AG04450 (cell line): ENCODE measurements at regions not wholly inside any gene's neighbourhood (a gene's known extent, or its start where the extent isn't known, plus 50 kb on each side); places are given as distances from the start of the nearest gene placed in this dataset.

Source experiments
- CTCF ChIA-PET: fragments of 300-600, 350-600 bp; formaldehyde crosslinking; extraction: SDS; loops from one replicate; lab custom pipeline; 2022; ENCODE audit warnings: antibody characterized with exemption, inconsistent platforms; lab: Charles Lee
- POLR2A ChIA-PET: fragments of 350-600 bp; formaldehyde crosslinking; extraction: SDS; loops from one replicate; lab custom pipeline; 2021; ENCODE audit warnings: antibody characterized with exemption, inconsistent platforms; lab: Yijun Ruan, JAX
- DNase-seq: peaks from one replicate; pipeline ENCODE4 v3.0.0-alpha.2; 2011; ENCODE audit warnings: low read depth, low spot score
- H3K27ac ChIP-seq: one replicate; pipeline ENCODE4 v1.5.1; 2012; ENCODE audit warnings: low read depth, low read length, control low read depth
- H3K27me3 ChIP-seq: one replicate; pipeline ENCODE4 v1.6.0; 2012; ENCODE audit warnings: low read length; ENCODE audit not compliant: control insufficient read depth, insufficient read depth
- H3K4me3 ChIP-seq: 2 replicates; pipeline ENCODE4 v1.5.1; 2011; ENCODE audit warnings: mild to moderate bottlenecking, low read depth, low read length, control low read depth
- H3K9me3 ChIP-seq: 2 replicates; pipeline ENCODE4 v1.5.1; 2012; ENCODE audit warnings: low read length; ENCODE audit not compliant: control insufficient read depth, insufficient read depth
- TF ChIP-seq, protein P1 (sequence below): IDR thresholded peaks from 2 replicates; pipeline ENCODE4 v1.5.1; 2011; ENCODE audit warnings: low read depth, low read length, control low read depth, inconsistent platforms

DNA sequence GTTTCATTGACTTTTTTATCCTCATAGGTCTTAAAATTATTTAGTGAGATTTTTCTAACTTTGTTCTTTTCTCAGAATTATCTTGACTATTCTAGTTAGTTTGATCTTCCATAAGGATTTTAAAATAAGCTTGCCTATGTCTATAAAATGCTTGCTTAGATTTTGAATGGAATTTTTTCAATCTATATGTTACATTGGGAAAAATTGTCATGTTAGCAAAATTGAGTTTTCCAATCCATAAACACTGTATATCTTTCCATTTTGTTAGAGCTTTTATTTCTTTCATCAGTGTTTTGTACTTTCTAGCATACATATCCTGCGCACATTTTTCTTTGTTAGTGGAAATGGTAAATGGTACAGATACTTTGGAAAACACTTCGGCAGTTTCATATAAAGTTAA lies 312.9 kb downstream of the PDHA2 start:
- TF ChIP-seq, protein P1, sequence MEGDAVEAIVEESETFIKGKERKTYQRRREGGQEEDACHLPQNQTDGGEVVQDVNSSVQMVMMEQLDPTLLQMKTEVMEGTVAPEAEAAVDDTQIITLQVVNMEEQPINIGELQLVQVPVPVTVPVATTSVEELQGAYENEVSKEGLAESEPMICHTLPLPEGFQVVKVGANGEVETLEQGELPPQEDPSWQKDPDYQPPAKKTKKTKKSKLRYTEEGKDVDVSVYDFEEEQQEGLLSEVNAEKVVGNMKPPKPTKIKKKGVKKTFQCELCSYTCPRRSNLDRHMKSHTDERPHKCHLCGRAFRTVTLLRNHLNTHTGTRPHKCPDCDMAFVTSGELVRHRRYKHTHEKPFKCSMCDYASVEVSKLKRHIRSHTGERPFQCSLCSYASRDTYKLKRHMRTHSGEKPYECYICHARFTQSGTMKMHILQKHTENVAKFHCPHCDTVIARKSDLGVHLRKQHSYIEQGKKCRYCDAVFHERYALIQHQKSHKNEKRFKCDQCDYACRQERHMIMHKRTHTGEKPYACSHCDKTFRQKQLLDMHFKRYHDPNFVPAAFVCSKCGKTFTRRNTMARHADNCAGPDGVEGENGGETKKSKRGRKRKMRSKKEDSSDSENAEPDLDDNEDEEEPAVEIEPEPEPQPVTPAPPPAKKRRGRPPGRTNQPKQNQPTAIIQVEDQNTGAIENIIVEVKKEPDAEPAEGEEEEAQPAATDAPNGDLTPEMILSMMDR: no peak
- no peak for DNase-seq
- CTCF ChIA-PET: no interaction called here
- H3K27ac ChIP-seq: no peak overlapping the region
- H3K9me3 ChIP-seq: peaks cover 2% of the 10 kb centered on the region; the same call in 1 of the 2 replicates
- no peak overlapping the region for H3K4me3 ChIP-seq
- POLR2A ChIA-PET: no interaction called here
- H3K27me3 ChIP-seq: no peaks in the 10 kb centered on the region

DNA sequence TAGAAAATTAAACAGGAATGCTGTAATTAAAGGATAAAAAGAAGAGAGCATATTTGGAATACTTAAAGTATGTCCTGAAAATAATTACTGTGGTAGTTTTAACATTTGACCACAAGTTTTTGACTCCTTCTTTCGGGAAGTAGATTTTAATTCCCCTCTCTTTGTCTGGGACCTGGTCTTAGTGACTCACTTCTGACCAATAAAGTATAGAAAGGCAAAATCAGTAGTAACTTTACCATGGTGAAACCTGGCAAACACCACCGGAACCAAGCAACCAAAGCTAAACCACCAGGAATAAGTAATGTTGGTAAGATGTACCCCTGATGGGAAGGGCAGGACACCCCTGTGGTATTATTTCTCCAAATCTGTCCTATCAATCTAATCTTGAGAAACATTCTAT lies 314.8 kb downstream of the PDHA2 start:
- no peak overlapping the region for H3K27ac ChIP-seq
- ChIA-PET POLR2A (no interaction called here), CTCF (no interaction called here)
- no peak overlapping the region for H3K4me3 ChIP-seq
- DNase-seq: no peak
- no peaks in the 10 kb centered on the region for H3K27me3 ChIP-seq
- H3K9me3 ChIP-seq: no peaks in the 10 kb centered on the region
- TF ChIP-seq, protein P1: no peak

DNA sequence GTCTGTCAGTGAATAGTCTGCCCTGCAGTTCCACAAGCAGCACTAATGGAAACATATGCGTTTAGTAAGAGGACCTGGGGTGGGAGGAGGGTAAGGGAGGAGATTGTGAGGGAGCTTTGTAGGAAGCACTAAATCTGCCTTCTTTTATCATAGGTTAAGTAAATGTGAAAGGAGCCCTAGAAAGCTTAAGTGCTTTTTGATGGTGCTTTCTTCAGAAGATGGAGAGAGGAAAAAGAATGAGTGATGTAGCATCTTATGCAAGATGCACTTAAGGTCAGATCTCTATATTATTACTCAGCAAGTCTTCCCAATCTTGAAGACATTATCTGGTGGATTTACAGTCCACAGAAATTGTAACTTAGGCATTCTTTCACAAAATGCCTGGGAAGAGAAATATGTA lies 322.7 kb downstream of the PDHA2 start:
- POLR2A ChIA-PET: no interaction called here
- H3K27ac ChIP-seq: no peak overlapping the region
- no peaks in the 10 kb centered on the region for H3K9me3 ChIP-seq
- H3K4me3 ChIP-seq: no peak overlapping the region
- CTCF ChIA-PET: no interaction called here
- no peak for DNase-seq
- no peaks in the 10 kb centered on the region for H3K27me3 ChIP-seq
- TF ChIP-seq, protein P1: no peak

DNA sequence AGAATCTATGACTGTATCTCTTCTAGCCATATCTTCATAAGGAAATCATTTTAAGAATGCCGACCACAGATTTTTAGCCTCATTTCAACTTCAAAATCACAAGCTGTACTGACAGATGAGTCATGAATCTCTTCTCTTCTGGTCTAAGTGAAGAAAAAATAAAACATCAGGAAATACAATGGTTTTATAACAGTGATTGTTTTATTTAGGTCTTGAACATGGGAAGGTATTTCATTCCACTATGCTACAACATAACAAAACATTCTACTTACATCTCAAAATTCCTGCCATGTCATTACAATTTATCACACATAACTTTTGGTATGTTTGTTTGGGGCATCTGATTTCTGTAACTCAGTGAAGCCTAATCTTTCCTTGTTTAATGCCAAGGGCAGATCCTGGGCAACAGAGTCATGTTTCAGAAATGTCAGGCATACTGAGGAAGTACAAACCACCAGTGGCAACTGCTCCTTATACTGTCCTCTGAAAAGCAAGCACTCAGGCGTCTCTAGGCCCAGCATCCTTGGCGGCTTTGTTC lies 325.0 kb downstream of the PDHA2 start:
- TF ChIP-seq, protein P1: no peak
- Histone ChIP-seq H3K27me3 (no peaks in the 10 kb centered on the region), H3K9me3 (peaks cover 2% of the 10 kb centered on the region; the same call in 1 of the 2 replicates), H3K4me3 (no peak overlapping the region), H3K27ac (no peak overlapping the region)
- no peak for DNase-seq
- CTCF ChIA-PET: no interaction called here
- POLR2A ChIA-PET: no interaction called here

DNA sequence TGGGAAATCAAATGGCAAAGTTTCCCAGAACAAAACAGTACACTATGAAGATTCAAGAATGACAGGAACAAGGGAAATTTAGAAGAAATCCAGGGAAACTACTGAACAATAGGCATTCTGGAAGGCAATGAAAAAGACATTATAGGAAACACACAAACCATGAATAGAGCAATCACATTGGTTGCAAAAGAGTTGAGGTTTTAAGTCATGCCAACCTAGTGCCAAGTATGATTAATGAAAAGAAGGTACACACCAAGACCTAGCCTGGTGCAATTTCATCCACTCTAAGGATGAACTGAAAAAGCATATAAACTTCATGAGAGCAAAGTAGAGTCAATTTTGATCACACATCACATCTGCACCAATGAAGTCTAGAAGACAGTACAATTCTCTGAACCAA lies 326.9 kb downstream of the PDHA2 start:
- Histone ChIP-seq H3K4me3 (no peak overlapping the region), H3K9me3 (peaks cover 13% of the 10 kb centered on the region), H3K27me3 (no peaks in the 10 kb centered on the region), H3K27ac (no peak overlapping the region)
- CTCF ChIA-PET: no interaction called here
- DNase-seq: no peak
- POLR2A ChIA-PET: no interaction called here
- TF ChIP-seq, protein P1: no peak
